ENCODE measurements at regions not wholly inside any gene's neighbourhood (a gene's known extent, or its start where the extent isn't known, plus 50 kb on each side); places are given as distances from the start of the nearest gene placed in this dataset.
A peak's percentile ranks its signal among the peaks of the same experiment; 100 is the strongest.

DNA sequence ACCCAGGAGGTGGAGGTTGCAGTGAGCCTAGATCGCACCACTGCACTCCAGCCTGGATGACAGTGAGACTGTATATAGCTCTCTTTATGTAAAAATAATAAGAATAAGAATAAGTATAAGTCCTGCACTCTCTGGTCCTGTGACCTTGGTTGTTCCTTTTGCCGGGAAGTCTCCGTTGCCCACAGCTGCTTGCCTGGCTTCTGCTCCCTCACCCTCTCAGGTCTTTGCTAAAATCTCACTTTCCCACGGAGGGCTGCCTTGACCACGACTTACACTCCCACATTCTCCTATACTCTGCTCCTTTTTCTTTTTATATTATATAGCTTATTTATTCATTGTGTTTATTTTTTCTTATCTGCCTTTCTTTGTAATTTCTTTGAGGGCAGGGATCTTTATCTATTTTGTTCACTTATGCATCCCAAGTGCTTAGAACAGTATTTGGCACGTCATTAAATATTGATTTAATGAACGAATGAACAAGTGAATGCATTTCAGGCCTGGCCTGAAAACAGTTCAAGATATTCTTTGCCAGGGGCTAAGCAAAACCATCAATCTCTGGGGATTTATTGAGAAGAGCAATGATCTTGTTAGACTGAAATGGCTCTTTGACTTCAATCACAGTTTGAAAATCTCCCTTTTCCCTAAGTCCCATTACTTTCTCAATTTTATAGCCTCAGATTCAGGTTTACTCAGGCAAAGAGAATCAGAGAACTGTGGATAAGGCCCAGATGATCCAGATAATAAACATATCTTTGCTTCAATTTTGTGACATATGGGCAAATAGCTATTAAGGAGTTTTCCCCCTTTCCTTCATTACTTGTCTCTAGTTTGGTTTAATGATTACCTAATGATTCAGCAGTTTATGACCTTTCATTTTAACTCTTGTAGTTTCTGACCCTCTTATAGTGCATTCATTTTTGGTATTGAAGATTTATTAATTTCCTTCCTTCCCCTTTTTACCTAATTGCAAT is 60.8 kb upstream of the TMC1 start:
- Histone ChIP-seq H3K36me3 (no peaks in the 10 kb centered on the region), H3K27ac (no peak overlapping the region), H3K9me3 (ENCODE audit: low read depth) (no peaks in the 10 kb centered on the region), H3K27me3 (no peaks in the 10 kb centered on the region), H3K4me3 (no peak overlapping the region), H3K4me1 (ENCODE audit: low read depth) (peaks cover 6% of the 10 kb centered on the region)
- no peak for TF ChIP-seq CTCF (IDR thresholded peaks at IDR 0.05; ENCODE audit: low read depth, low read length)
- DNase-seq (ENCODE audit: low read depth in 1 of 2, low spot score in 1 of 2) = no peak

- Histone ChIP-seq H3K27ac (no peak overlapping the region), H3K36me3 (no peaks in the 10 kb centered on the region), H3K27me3 (no peaks in the 10 kb centered on the region), H3K9me3 (ENCODE audit: low read depth) (no peaks in the 10 kb centered on the region), H3K4me3 (no peak overlapping the region), H3K4me1 (ENCODE audit: low read depth) (peaks cover 6% of the 10 kb centered on the region)
- DNase-seq (ENCODE audit: low read depth in 1 of 2, low spot score in 1 of 2) = no peak
- no peak for TF ChIP-seq CTCF (IDR thresholded peaks at IDR 0.05; ENCODE audit: low read depth, low read length)
These were observed 62.1 kb upstream of the TMC1 start for GRCh38 chr9:72459308-72459707.

DNA sequence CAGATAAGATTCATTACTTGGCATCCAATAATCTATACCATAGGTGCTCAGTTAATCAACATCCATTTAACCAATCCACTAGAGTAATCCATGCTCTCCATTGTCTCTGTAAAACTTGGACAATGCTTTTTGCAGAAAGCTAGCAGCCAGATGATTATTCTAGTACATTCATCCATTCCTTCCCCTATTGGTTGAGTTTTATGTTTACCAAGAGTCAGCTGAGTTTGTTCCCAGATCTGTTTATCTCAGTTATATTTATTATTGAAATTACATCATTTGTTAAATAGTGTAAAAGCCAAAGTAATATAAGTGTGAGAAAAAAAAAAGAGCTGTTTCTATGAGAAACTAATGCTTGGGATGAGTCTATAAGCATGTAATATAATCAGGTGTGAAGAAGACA is 63.3 kb upstream of the TMC1 start:
- Histone ChIP-seq H3K9me3 (ENCODE audit: low read depth) (no peaks in the 10 kb centered on the region), H3K27ac (no peak overlapping the region), H3K36me3 (no peaks in the 10 kb centered on the region), H3K4me1 (ENCODE audit: low read depth) (peaks cover 6% of the 10 kb centered on the region), H3K4me3 (no peak overlapping the region), H3K27me3 (no peaks in the 10 kb centered on the region)
- no peak for TF ChIP-seq CTCF (IDR thresholded peaks at IDR 0.05; ENCODE audit: low read depth, low read length)
- DNase-seq (ENCODE audit: low read depth in 1 of 2, low spot score in 1 of 2) = no peak

DNA sequence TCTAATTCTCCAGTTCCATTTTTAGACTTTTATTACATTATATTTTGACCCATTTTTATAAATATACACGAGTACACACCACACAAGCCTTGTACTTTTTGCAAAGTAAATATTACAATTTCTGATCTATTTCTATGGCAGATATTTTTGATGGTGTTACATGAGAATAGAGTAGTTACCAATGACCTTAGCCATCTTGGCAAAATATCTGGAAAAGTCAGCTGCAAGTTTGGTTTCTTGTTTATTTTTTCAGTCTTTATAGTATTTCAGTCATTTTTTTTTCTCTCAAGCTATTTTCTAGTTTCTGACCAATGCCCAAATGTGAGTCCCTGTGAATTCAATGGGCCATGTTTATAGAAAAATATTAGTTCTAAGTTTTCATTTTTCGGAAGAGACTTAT is 64.0 kb upstream of the TMC1 start:
- Histone ChIP-seq H3K4me1 (ENCODE audit: low read depth) (peaks cover 6% of the 10 kb centered on the region), H3K36me3 (no peaks in the 10 kb centered on the region), H3K27ac (no peak overlapping the region), H3K4me3 (no peak overlapping the region), H3K27me3 (no peaks in the 10 kb centered on the region), H3K9me3 (ENCODE audit: low read depth) (no peaks in the 10 kb centered on the region)
- no peak for DNase-seq (ENCODE audit: low read depth in 1 of 2, low spot score in 1 of 2)
- TF ChIP-seq CTCF (IDR thresholded peaks at IDR 0.05; ENCODE audit: low read depth, low read length) = no peak

GRCh38 chr9:72454871-72455491 is 66.4 kb upstream of the TMC1 start:
- no peaks in the 10 kb centered on the region for H3K36me3 ChIP-seq
- H3K4me1 ChIP-seq (ENCODE audit: low read depth) = peaks cover 6% of the 10 kb centered on the region
- DNase-seq (ENCODE audit: low read depth in 1 of 2, low spot score in 1 of 2) = peak in 1 of 2 donors; percentile 74
- H3K4me3 ChIP-seq = no peak overlapping the region
- no peak for TF ChIP-seq CTCF (IDR thresholded peaks at IDR 0.05; ENCODE audit: low read depth, low read length)
- H3K9me3 ChIP-seq (ENCODE audit: low read depth) = no peaks in the 10 kb centered on the region
- no peak overlapping the region for H3K27ac ChIP-seq
- H3K27me3 ChIP-seq = no peaks in the 10 kb centered on the region
